Activated CD4-positive, alpha-beta T cell treated with anti-CD3 and anti-CD28 coated beads, Interleukin-2, amount 10 ng/mL, durations not matched to agents 7 days and 5 days (primary cell): ENCODE measurements at regions not wholly inside any gene's neighbourhood (a gene's known extent, or its start where the extent isn't known, plus 50 kb on each side); places are given as distances from the start of the nearest gene placed in this dataset.
"Not testable (repeated sequence)": the region's sequence is repeated elsewhere in the genome, so short reads cannot be mapped to it uniquely, and the experiment has no call there.

Experiments used
- CTCF ChIA-PET: fragments of 350-600 bp; sonication (Branson Sonifier 250); formaldehyde crosslinking; loops from one replicate; lab custom pipeline; 2021; ENCODE audit warnings: antibody characterized with exemption; lab: Charles Lee
- POLR2A ChIA-PET: fragments of 350-600 bp; sonication (Branson Sonifier 250); formaldehyde crosslinking; loops from one replicate; lab custom pipeline; 2021; ENCODE audit warnings: antibody characterized with exemption; lab: Charles Lee
- DNase-seq: peaks from one replicate; pipeline ENCODE4 v3.0.0-alpha.2; 2020
- H3K27ac Mint-ChIP-seq: one replicate; pipeline ENCODE4 v1.8.0; 2021; ENCODE audit warnings: mild to moderate bottlenecking, moderate library complexity, mixed read lengths
- H3K27me3 Mint-ChIP-seq: one replicate; pipeline ENCODE4 v1.8.0; 2021; ENCODE audit warnings: mixed read lengths
- H3K36me3 Mint-ChIP-seq: one replicate; pipeline ENCODE4 v1.8.0; 2021; ENCODE audit warnings: low read depth, mixed read lengths
- H3K4me1 Mint-ChIP-seq: one replicate; pipeline ENCODE4 v1.8.0; 2021; ENCODE audit warnings: mixed read lengths
- H3K4me3 Mint-ChIP-seq: one replicate; pipeline ENCODE4 v1.8.0; 2021; ENCODE audit warnings: mild to moderate bottlenecking, moderate library complexity, mixed read lengths
- H3K9me3 Mint-ChIP-seq: one replicate; pipeline ENCODE4 v1.8.0; 2021; ENCODE audit warnings: mixed read lengths

- Mint-ChIP-seq H3K27ac (no peak overlapping the region), H3K4me3 (no peak overlapping the region), H3K4me1 (no peaks in the 10 kb centered on the region), H3K27me3 (peaks cover 6% of the 10 kb centered on the region), H3K9me3 (no peaks in the 10 kb centered on the region), H3K36me3 (no peaks in the 10 kb centered on the region)
- no peak for DNase-seq
- ChIA-PET POLR2A (no interaction called here), CTCF (no interaction called here)
These were observed 52.8 kb upstream of the CLDN24 start for GRCh38 chr4:183374950-183375555.

GRCh38 chr4:183376381-183376780 is 54.2 kb upstream of the CLDN24 start:
- peaks cover 3% of the 10 kb centered on the region for H3K27me3 Mint-ChIP-seq
- no peak for DNase-seq
- no peak overlapping the region for H3K27ac Mint-ChIP-seq
- H3K4me3 Mint-ChIP-seq = no peak overlapping the region
- no peaks in the 10 kb centered on the region for H3K4me1 Mint-ChIP-seq
- no peaks in the 10 kb centered on the region for H3K9me3 Mint-ChIP-seq
- H3K36me3 Mint-ChIP-seq = no peaks in the 10 kb centered on the region
- ChIA-PET CTCF (no interaction called here), POLR2A (no interaction called here)

- no peaks in the 10 kb centered on the region for H3K36me3 Mint-ChIP-seq
- H3K27ac Mint-ChIP-seq = no peak overlapping the region
- no peak for DNase-seq
- no peaks in the 10 kb centered on the region for H3K4me1 Mint-ChIP-seq
- H3K9me3 Mint-ChIP-seq = no peaks in the 10 kb centered on the region
- ChIA-PET CTCF (no interaction called here), POLR2A (no interaction called here)
- H3K27me3 Mint-ChIP-seq = peaks cover 5% of the 10 kb centered on the region
- H3K4me3 Mint-ChIP-seq = no peak overlapping the region
These were observed 55.3 kb upstream of the CLDN24 start for GRCh38 chr4:183377491-183377890.

GRCh38 chr4:183378347-183378746 is 56.1 kb upstream of the CLDN24 start:
- H3K27ac Mint-ChIP-seq, POLR2A ChIA-PET, H3K36me3 Mint-ChIP-seq, H3K27me3 Mint-ChIP-seq, H3K4me1 Mint-ChIP-seq, CTCF ChIA-PET, H3K4me3 Mint-ChIP-seq, DNase-seq, H3K9me3 Mint-ChIP-seq: not testable (repeated sequence)

GRCh38 chr4:183380901-183381300 is 58.7 kb upstream of the CLDN24 start:
- Mint-ChIP-seq H3K27me3 (peaks cover 2% of the 10 kb centered on the region), H3K27ac (no peak overlapping the region), H3K4me1 (no peaks in the 10 kb centered on the region), H3K4me3 (no peak overlapping the region), H3K36me3 (no peaks in the 10 kb centered on the region), H3K9me3 (no peaks in the 10 kb centered on the region)
- CTCF ChIA-PET = interaction anchor here (0.7 kb wide), 1 partner anchor 63 kb away, joined by 3 read pairs; no protein-coding TSS in a partner anchor
- DNase-seq = no peak
- POLR2A ChIA-PET = no interaction called here

GRCh38 chr4:183383606-183384005 is 60.8 kb upstream of the CDKN2AIP start:
- no peak overlapping the region for H3K4me3 Mint-ChIP-seq
- POLR2A ChIA-PET = no interaction called here

GRCh38 chr4:183384516-183384915 is 59.9 kb upstream of the CDKN2AIP start:
- no peaks in the 10 kb centered on the region for H3K9me3 Mint-ChIP-seq
- H3K27me3 Mint-ChIP-seq = peaks cover 2% of the 10 kb centered on the region
- no peak for DNase-seq
- no peak overlapping the region for H3K4me3 Mint-ChIP-seq
- ChIA-PET CTCF (interaction anchor here (1.5 kb wide), 1 partner anchor 23 kb away, joined by 5 read pairs; no protein-coding TSS in a partner anchor), POLR2A (no interaction called here)
- H3K36me3 Mint-ChIP-seq = no peaks in the 10 kb centered on the region
- no peak overlapping the region for H3K27ac Mint-ChIP-seq
- H3K4me1 Mint-ChIP-seq = no peaks in the 10 kb centered on the region

More at GRCh38 chr4:183383606-183384005, 60.8 kb upstream of the CDKN2AIP start:
- H3K36me3 Mint-ChIP-seq = no peaks in the 10 kb centered on the region
- CTCF ChIA-PET = interaction anchor here (0.6 to 1.5 kb wide), 2 partner anchors 23 to 155 kb away, joined by 4 to 5 read pairs; no protein-coding TSS in a partner anchor
- H3K27ac Mint-ChIP-seq = no peak overlapping the region
- H3K27me3 Mint-ChIP-seq = peaks cover 2% of the 10 kb centered on the region
- DNase-seq = no peak
- no peaks in the 10 kb centered on the region for H3K4me1 Mint-ChIP-seq
- no peaks in the 10 kb centered on the region for H3K9me3 Mint-ChIP-seq

GRCh38 chr4:183384983-183385382 is 59.5 kb upstream of the CDKN2AIP start:
- no peak overlapping the region for H3K27ac Mint-ChIP-seq
- CTCF ChIA-PET = interaction anchor here (1.5 kb wide), 1 partner anchor 22 kb away, joined by 5 read pairs; no protein-coding TSS in a partner anchor
- H3K4me1 Mint-ChIP-seq = no peaks in the 10 kb centered on the region
- peaks cover 2% of the 10 kb centered on the region for H3K27me3 Mint-ChIP-seq
- POLR2A ChIA-PET = no interaction called here
- no peaks in the 10 kb centered on the region for H3K36me3 Mint-ChIP-seq
- DNase-seq = no peak
- H3K9me3 Mint-ChIP-seq = no peaks in the 10 kb centered on the region
- no peak overlapping the region for H3K4me3 Mint-ChIP-seq

- Mint-ChIP-seq H3K9me3 (no peaks in the 10 kb centered on the region), H3K36me3 (no peaks in the 10 kb centered on the region), H3K4me3 (no peak overlapping the region), H3K27me3 (peaks cover 13% of the 10 kb centered on the region), H3K27ac (no peak overlapping the region), H3K4me1 (peaks cover 10% of the 10 kb centered on the region)
- ChIA-PET POLR2A (no interaction called here), CTCF (no interaction called here)
- no peak for DNase-seq
These were observed 56.4 kb upstream of the CDKN2AIP start for GRCh38 chr4:183388021-183388420.

GRCh38 chr4:183388777-183389176 is 55.7 kb upstream of the CDKN2AIP start:
- Mint-ChIP-seq H3K4me3 (no peak overlapping the region), H3K36me3 (no peaks in the 10 kb centered on the region), H3K4me1 (peaks cover 10% of the 10 kb centered on the region), H3K27ac (no peak overlapping the region), H3K27me3 (peaks cover 13% of the 10 kb centered on the region), H3K9me3 (no peaks in the 10 kb centered on the region)
- POLR2A ChIA-PET = interaction anchor here (0.7 kb wide), 1 partner anchor 56 kb away, joined by 3 read pairs; the partner anchor contains the start of gene CDKN2AIP
- DNase-seq = no peak
- CTCF ChIA-PET = no interaction called here

- H3K4me3 Mint-ChIP-seq = no peak overlapping the region
- peaks cover 14% of the 10 kb centered on the region for H3K27me3 Mint-ChIP-seq
- no peak for DNase-seq
- H3K9me3 Mint-ChIP-seq = no peaks in the 10 kb centered on the region
- H3K4me1 Mint-ChIP-seq = peaks cover 10% of the 10 kb centered on the region
- ChIA-PET CTCF (no interaction called here), POLR2A (no interaction called here)
- H3K36me3 Mint-ChIP-seq = no peaks in the 10 kb centered on the region
- H3K27ac Mint-ChIP-seq = no peak overlapping the region
These were observed 54.1 kb upstream of the CDKN2AIP start for GRCh38 chr4:183390374-183390773.

GRCh38 chr4:183391204-183391603 is 53.2 kb upstream of the CDKN2AIP start:
- Mint-ChIP-seq H3K4me1 (peaks cover 13% of the 10 kb centered on the region), H3K27ac (no peak overlapping the region), H3K36me3 (no peaks in the 10 kb centered on the region), H3K27me3 (peaks cover 14% of the 10 kb centered on the region), H3K9me3 (no peaks in the 10 kb centered on the region), H3K4me3 (no peak overlapping the region)
- no peak for DNase-seq
- CTCF ChIA-PET = interaction anchor here (0.6 kb wide), 1 partner anchor 154 kb away, joined by 3 read pairs; no protein-coding TSS in a partner anchor
- POLR2A ChIA-PET = no interaction called here

GRCh38 chr4:183392377-183392776 is 52.1 kb upstream of the CDKN2AIP start:
- Mint-ChIP-seq H3K9me3 (no peaks in the 10 kb centered on the region), H3K27ac (no peak overlapping the region), H3K27me3 (peaks cover 17% of the 10 kb centered on the region), H3K4me3 (no peak overlapping the region), H3K4me1 (peaks cover 23% of the 10 kb centered on the region), H3K36me3 (no peaks in the 10 kb centered on the region)
- CTCF ChIA-PET = no interaction called here
- no peak for DNase-seq
- POLR2A ChIA-PET = no interaction called here

- Mint-ChIP-seq H3K4me3 (no peak overlapping the region), H3K27me3 (peaks cover 17% of the 10 kb centered on the region), H3K27ac (no peak overlapping the region), H3K4me1 (peaks cover 30% of the 10 kb centered on the region), H3K36me3 (no peaks in the 10 kb centered on the region), H3K9me3 (no peaks in the 10 kb centered on the region)
- CTCF ChIA-PET = interaction anchor here (3.6 kb wide), 1 partner anchor 14 kb away, joined by 11 read pairs; no protein-coding TSS in a partner anchor
- no peak for DNase-seq
- POLR2A ChIA-PET = no interaction called here
These were observed 51.0 kb upstream of the CDKN2AIP start for GRCh38 chr4:183393446-183393845.
